ENCODE measurements at regions not wholly inside any gene's neighbourhood (a gene's known extent, or its start where the extent isn't known, plus 50 kb on each side); places are given as distances from the start of the nearest gene placed in this dataset.

DNA sequence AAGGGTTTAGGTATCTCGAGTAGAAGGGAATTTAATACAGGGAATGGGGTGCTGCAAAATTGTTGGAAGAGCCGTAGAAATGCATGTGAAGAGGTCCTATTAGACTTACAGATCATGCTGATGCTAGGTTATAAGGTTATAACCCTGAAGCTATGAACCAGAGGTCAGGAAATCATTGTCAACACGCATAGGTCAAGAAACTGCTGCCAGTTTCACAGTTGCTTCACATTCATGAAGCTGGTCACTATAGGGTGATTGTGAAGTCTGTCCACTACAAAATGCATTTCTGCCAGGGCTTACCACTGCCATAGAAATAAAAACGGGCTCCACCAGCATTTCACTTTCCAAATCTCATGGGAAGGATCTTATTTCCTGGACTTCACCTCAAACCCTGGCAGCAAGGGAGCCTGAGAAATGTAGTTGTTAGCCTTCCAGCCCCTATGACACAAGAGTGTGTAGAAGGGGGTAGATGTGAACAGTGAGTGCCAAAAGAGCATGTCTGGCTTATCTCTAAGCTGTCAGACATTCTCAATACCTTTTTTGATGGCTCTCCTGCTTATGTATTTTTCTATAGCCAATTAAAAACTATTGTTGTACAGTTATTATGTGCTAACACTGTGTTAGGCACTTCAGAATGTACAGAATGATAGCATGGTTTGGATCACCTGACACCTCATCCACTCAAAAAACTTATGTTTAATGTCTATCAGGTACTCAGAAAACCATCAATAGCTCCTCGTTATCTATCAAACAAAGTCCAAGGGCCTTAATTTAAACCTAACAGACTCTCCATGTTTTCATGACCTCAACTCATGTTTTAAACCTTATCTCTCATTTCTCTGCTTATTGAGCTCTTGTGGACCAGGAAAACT is 148.3 kb upstream of the TSC22D2 start:
- no peak overlapping the region for H2AFZ ChIP-seq (ENCODE audit: insufficient read depth, low read depth, low read length, poor library complexity, severe bottlenecking)
- H3K27ac ChIP-seq (ENCODE audit: low read depth in 1 of 2, low read length in 2 of 2): no peak overlapping the region
- H4K20me1 ChIP-seq (ENCODE audit: insufficient read depth, low read length): no peaks in the 10 kb centered on the region

DNA sequence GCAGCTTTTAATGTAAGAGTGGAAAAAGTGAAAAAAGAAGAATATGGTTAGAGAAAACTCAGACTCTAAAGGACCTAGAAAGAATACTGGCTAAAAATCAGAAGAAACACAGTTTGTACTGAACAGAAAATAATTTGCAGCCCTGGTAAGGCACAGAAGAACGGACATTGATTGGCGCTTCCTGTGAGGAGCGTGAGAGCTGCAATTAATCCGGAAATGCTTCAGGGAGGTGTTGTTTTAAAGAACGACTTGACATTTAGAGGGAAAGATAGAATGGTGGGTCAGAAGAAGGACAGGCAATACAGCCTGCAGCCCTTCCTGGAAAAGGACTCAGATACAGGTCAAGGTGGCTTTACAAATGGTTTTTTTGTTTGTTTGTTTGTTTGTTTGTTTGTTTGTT is 151.3 kb upstream of the TSC22D2 start:
- no peak for DNase-seq
- no peaks in the 10 kb centered on the region for H3K36me3 ChIP-seq (replicated peaks in 1 of 2; ENCODE audit: control insufficient read depth in 1 of 2, insufficient read depth in 2 of 2, low read length in 2 of 2)
- no peaks in the 10 kb centered on the region for H3K9me3 ChIP-seq (replicated peaks in 1 of 2; ENCODE audit: control insufficient read depth in 1 of 2, insufficient read depth in 1 of 2, low read length in 2 of 2)
- WGBS (ENCODE audit: insufficient coverage): 54% methylated on average over 5 of the region's 5 CpGs
- H3K27ac Mint-ChIP-seq: peak overlapping the region in 1 of 7 donors; percentile 14
- peaks cover 0 to 3% (median 0%) of the 10 kb centered on the region in 7 donors for H3K9me3 Mint-ChIP-seq
- H3K4me1 ChIP-seq (ENCODE audit: control insufficient read depth in 1 of 2, insufficient read depth in 2 of 2, low read length in 2 of 2): peaks cover 15% of the 10 kb centered on the region in 2 donors
- no peak overlapping the region for H3K27ac ChIP-seq (ENCODE audit: low read depth in 1 of 2, low read length in 2 of 2)
- no peaks in the 10 kb centered on the region for H3K79me2 ChIP-seq (ENCODE audit: insufficient read depth, low read length)
- no peaks in the 10 kb centered on the region for H3K27me3 Mint-ChIP-seq (ENCODE audit: low read depth in 3 of 3)
- H3K4me3 ChIP-seq (replicated peaks in 1 of 3; ENCODE audit: low read depth in 2 of 3, low read length in 3 of 3): no peak overlapping the region
- H3K4me2 ChIP-seq (replicated peaks; ENCODE audit: extremely low read depth, low read length, poor library complexity, severe bottlenecking): no peak overlapping the region
- no peaks in the 10 kb centered on the region for H3K36me3 Mint-ChIP-seq
- no peak overlapping the region for H3K4me3 Mint-ChIP-seq
- TF ChIP-seq, protein P1, sequence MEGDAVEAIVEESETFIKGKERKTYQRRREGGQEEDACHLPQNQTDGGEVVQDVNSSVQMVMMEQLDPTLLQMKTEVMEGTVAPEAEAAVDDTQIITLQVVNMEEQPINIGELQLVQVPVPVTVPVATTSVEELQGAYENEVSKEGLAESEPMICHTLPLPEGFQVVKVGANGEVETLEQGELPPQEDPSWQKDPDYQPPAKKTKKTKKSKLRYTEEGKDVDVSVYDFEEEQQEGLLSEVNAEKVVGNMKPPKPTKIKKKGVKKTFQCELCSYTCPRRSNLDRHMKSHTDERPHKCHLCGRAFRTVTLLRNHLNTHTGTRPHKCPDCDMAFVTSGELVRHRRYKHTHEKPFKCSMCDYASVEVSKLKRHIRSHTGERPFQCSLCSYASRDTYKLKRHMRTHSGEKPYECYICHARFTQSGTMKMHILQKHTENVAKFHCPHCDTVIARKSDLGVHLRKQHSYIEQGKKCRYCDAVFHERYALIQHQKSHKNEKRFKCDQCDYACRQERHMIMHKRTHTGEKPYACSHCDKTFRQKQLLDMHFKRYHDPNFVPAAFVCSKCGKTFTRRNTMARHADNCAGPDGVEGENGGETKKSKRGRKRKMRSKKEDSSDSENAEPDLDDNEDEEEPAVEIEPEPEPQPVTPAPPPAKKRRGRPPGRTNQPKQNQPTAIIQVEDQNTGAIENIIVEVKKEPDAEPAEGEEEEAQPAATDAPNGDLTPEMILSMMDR (IDR thresholded peaks at IDR 0.05): no peak
- H4K20me1 ChIP-seq (ENCODE audit: insufficient read depth, low read length): no peaks in the 10 kb centered on the region
- H3K4me1 Mint-ChIP-seq: peaks cover 26% of the 10 kb centered on the region
- no peaks in the 10 kb centered on the region for H3K27me3 ChIP-seq (ENCODE audit: control insufficient read depth in 2 of 2, insufficient read depth in 2 of 2, low read length in 2 of 2)
- intact Hi-C loops (cut with micrococcal nuclease): no loop called here
- no peak overlapping the region for H3K9ac ChIP-seq (ENCODE audit: insufficient read depth, low read length, poor library complexity, severe bottlenecking)
- H2AFZ ChIP-seq (ENCODE audit: insufficient read depth, low read depth, low read length, poor library complexity, severe bottlenecking): no peak overlapping the region

More for the DNA sequence above, 148.3 kb upstream of the TSC22D2 start:
- Histone ChIP-seq H3K9ac (ENCODE audit: insufficient read depth, low read length, poor library complexity, severe bottlenecking) (no peak overlapping the region), H3K9me3 (replicated peaks in 1 of 2; ENCODE audit: control insufficient read depth in 1 of 2, insufficient read depth in 1 of 2, low read length in 2 of 2) (no peaks in the 10 kb centered on the region), H3K4me2 (replicated peaks; ENCODE audit: extremely low read depth, low read length, poor library complexity, severe bottlenecking) (no peak overlapping the region), H3K4me1 (ENCODE audit: control insufficient read depth in 1 of 2, insufficient read depth in 2 of 2, low read length in 2 of 2) (peaks cover 14 to 19% of the 10 kb centered on the region in 2 donors), H3K36me3 (replicated peaks in 1 of 2; ENCODE audit: control insufficient read depth in 1 of 2, insufficient read depth in 2 of 2, low read length in 2 of 2) (no peaks in the 10 kb centered on the region), H3K4me3 (replicated peaks in 1 of 3; ENCODE audit: low read depth in 2 of 3, low read length in 3 of 3) (no peak overlapping the region), H3K79me2 (ENCODE audit: insufficient read depth, low read length) (no peaks in the 10 kb centered on the region), H3K27me3 (ENCODE audit: control insufficient read depth in 2 of 2, insufficient read depth in 2 of 2, low read length in 2 of 2) (no peaks in the 10 kb centered on the region)
- intact Hi-C loops (cut with micrococcal nuclease): no loop called here
- Mint-ChIP-seq H3K27me3 (ENCODE audit: low read depth in 3 of 3) (no peaks in the 10 kb centered on the region), H3K27ac (no peak overlapping the region), H3K36me3 (no peaks in the 10 kb centered on the region), H3K4me1 (peaks cover 21% of the 10 kb centered on the region), H3K9me3 (peaks cover 0 to 3% (median 0%) of the 10 kb centered on the region in 7 donors), H3K4me3 (no peak overlapping the region)
- WGBS (ENCODE audit: insufficient coverage): 91% methylated on average over 3 of the region's 5 CpGs
- no peak for DNase-seq
- TF ChIP-seq, protein P1 (IDR thresholded peaks at IDR 0.05): no peak

Measured in CD14-positive monocyte (primary cell).